A673 (cell line): ENCODE measurements at regions not wholly inside any gene's neighbourhood (a gene's known extent, or its start where the extent isn't known, plus 50 kb on each side); places are given as distances from the start of the nearest gene placed in this dataset.

Experiments used
- EZH2 ChIP-seq: fragments of 200-600 bp; sonication (generic); IDR thresholded peaks from 2 replicates; pipeline ENCODE4 v1.6.1; 2017; ENCODE audit warnings: borderline replicate concordance, low read depth, mild to moderate bottlenecking, mixed read lengths, antibody characterized with exemption, low read length; ENCODE audit not compliant: poor library complexity, severe bottlenecking
- TF ChIP-seq, protein P1 (sequence below): fragments of 300-800, 200-600 bp; sonication (generic); conservative IDR thresholded peaks from 2 replicates; pipeline ENCODE4 v1.5.1; 2017; ENCODE audit warnings: low read depth, mild to moderate bottlenecking, antibody characterized with exemption, low read length, moderate library complexity, mixed read lengths

DNA sequence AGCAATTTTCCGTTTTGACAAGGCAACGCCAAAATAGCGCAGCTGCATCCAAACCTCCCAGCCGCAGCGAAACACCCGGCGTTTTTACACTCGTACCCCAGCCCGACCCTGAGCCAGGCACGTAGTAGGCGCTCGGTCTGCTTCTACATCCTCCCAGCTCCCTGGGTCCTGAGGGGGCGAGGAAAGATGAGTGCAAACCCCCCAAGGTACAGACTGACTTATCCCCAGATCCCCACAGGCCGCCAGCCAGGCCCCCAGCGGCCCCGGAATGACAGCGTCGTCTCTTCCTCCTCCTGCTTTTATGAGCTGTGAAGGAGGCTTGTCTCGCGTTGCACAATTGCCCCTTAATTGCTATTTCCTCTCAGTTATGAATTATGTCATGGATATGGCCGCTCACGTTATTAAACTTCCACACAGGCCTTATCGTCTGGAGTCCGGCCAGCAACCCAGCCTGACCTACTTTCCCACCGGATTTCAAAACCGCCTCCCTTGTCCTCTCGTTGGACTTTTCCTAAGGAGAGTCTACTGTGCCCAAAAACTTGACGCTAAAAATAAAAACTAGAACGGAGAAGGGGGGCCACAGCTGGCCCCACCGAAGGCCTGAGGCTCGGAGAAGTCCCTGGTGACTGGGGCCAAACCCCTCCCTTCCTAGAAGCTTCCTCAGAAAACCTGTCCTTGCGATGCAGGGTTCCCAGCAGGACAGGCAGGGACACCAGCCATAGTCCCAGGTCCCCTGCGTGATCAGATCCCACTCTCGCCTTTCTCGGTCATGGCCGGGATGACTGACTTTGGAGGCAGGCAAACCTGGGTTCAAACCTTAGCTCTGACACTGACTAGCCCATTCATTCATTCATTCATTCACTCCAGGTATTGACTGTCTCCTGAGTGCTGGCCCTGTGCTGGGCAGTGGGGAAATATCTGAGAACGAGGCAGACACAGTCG is 130.9 kb upstream of the PTPN1 start:
- TF ChIP-seq, protein P1, sequence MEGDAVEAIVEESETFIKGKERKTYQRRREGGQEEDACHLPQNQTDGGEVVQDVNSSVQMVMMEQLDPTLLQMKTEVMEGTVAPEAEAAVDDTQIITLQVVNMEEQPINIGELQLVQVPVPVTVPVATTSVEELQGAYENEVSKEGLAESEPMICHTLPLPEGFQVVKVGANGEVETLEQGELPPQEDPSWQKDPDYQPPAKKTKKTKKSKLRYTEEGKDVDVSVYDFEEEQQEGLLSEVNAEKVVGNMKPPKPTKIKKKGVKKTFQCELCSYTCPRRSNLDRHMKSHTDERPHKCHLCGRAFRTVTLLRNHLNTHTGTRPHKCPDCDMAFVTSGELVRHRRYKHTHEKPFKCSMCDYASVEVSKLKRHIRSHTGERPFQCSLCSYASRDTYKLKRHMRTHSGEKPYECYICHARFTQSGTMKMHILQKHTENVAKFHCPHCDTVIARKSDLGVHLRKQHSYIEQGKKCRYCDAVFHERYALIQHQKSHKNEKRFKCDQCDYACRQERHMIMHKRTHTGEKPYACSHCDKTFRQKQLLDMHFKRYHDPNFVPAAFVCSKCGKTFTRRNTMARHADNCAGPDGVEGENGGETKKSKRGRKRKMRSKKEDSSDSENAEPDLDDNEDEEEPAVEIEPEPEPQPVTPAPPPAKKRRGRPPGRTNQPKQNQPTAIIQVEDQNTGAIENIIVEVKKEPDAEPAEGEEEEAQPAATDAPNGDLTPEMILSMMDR = no peak
- TF ChIP-seq EZH2 = no peak
